ENCODE measurements at regions not wholly inside any gene's neighbourhood (a gene's known extent, or its start where the extent isn't known, plus 50 kb on each side); places are given as distances from the start of the nearest gene placed in this dataset.

DNA sequence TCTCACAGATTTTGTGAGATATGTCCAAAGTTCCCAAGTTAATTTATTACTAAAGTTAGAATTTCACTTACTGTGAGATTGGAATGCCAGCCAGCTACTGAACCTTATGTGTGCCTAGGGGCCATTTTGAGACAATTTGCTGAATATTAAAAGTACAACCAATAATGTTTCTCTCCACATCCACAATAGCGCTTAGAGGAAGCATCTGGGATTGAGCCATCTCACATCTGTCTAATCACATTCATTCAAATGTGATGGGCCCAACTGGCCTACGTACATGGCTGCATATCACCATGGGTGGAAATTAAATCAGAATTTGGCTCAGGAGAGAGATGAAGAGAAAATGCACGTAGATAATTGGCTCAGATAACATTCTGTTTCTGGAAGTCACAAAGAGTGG is 1294.0 kb downstream of the AACS start:
- TF ChIP-seq POLR2AphosphoS5 (IDR thresholded peaks at IDR 0.05; ENCODE audit: low read length) (no peak), SPI1 (IDR thresholded peaks at IDR 0.05; ENCODE audit: borderline replicate concordance, insufficient read depth, low read depth, low read length) (no peak), NFIC (IDR thresholded peaks at IDR 0.05; ENCODE audit: low read depth, low read length) (no peak), CTCF (IDR thresholded peaks at IDR 0.05 in 2 of 3, conservative IDR thresholded peaks at IDR 0.05 in 1 of 3; ENCODE audit: control insufficient read depth in 2 of 3, extremely low read depth in 1 of 3, insufficient read depth in 1 of 3, low read depth in 3 of 3, low read length in 3 of 3) (no peak), CEBPB (IDR thresholded peaks at IDR 0.05; ENCODE audit: borderline replicate concordance in 1 of 2, low read depth in 2 of 2, low read length in 2 of 2) (no peak), ZNF384 (IDR thresholded peaks at IDR 0.05; ENCODE audit: borderline replicate concordance, low read depth, low read length) (no peak), NR2C1 (IDR thresholded peaks at IDR 0.05) (no peak), NFYB (IDR thresholded peaks at IDR 0.05; ENCODE audit: insufficient read depth, low read depth, low read length) (no peak), EP300 (IDR thresholded peaks at IDR 0.05; ENCODE audit: borderline replicate concordance in 1 of 2, control insufficient read depth in 1 of 2, low read depth in 2 of 2, low read length in 2 of 2) (no peak), CHD1 (IDR thresholded peaks at IDR 0.05; ENCODE audit: low read depth, low read length) (no peak)
- TF ChIP-seq, protein P1, sequence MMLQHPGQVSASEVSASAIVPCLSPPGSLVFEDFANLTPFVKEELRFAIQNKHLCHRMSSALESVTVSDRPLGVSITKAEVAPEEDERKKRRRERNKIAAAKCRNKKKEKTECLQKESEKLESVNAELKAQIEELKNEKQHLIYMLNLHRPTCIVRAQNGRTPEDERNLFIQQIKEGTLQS (IDR thresholded peaks at IDR 0.05; ENCODE audit: borderline replicate concordance, extremely low read depth, low read depth, low read length), result no peak
- TF ChIP-seq, protein P2, sequence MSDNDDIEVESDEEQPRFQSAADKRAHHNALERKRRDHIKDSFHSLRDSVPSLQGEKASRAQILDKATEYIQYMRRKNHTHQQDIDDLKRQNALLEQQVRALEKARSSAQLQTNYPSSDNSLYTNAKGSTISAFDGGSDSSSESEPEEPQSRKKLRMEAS (IDR thresholded peaks at IDR 0.05; ENCODE audit: low read depth, low read length), result no peak
